CD14-positive monocyte (primary cell): ENCODE measurements at regions not wholly inside any gene's neighbourhood (a gene's known extent, or its start where the extent isn't known, plus 50 kb on each side); places are given as distances from the start of the nearest gene placed in this dataset.
A peak's percentile ranks its signal among the peaks of the same experiment; 100 is the strongest.

ENCODE experiments used
- DNase-seq, 3 donors: peaks; one replicate each; pipeline ENCODE4 v3.0.0-alpha.2; 2011 to 2022
- H2AFZ ChIP-seq: 2 replicates; pipeline ENCODE4 v1.6.0; 2012; ENCODE audit warnings: mild to moderate bottlenecking, low read depth, low read length, inconsistent platforms; ENCODE audit not compliant: insufficient read depth, poor library complexity, severe bottlenecking
- H3K27ac ChIP-seq, 2 donors: 1 replicate in 1 of 2; 2 replicates in 1 of 2; pipeline ENCODE4 v1.5.1; 2012 to 2013; ENCODE audit warnings: low read length in 2 of 2, control low read depth in 1 of 2, inconsistent platforms in 1 of 2, low read depth in 1 of 2, mild to moderate bottlenecking in 1 of 2
- H3K27me3 ChIP-seq, 2 donors: one replicate each; pipeline versions ENCODE4 v1.6.0 to v1.6.1; 2011 to 2013; ENCODE audit warnings: low read length in 2 of 2; ENCODE audit not compliant: control insufficient read depth in 2 of 2, insufficient read depth in 2 of 2
- H3K36me3 ChIP-seq, 2 donors: replicated peaks in 1 of 2; 1 replicate in 1 of 2; 2 replicates in 1 of 2; pipeline versions ENCODE4 v1.5.1 to v1.6.1; 2012 to 2013; ENCODE audit warnings: low read length in 2 of 2, control low read depth in 1 of 2, inconsistent platforms in 1 of 2, mild to moderate bottlenecking in 1 of 2; ENCODE audit not compliant: insufficient read depth in 2 of 2, control insufficient read depth in 1 of 2
- H3K4me1 ChIP-seq, 2 donors: 1 replicate in 1 of 2; 2 replicates in 1 of 2; pipeline versions ENCODE4 v1.5.1 to v1.6.1; 2012 to 2013; ENCODE audit warnings: low read length in 2 of 2, control low read depth in 1 of 2, inconsistent platforms in 1 of 2, mild to moderate bottlenecking in 1 of 2, moderate library complexity in 1 of 2; ENCODE audit not compliant: insufficient read depth in 2 of 2, control insufficient read depth in 1 of 2
- H3K4me2 ChIP-seq: replicated peaks from 2 replicates; pipeline ENCODE3; 2012; ENCODE audit warnings: low read length, moderate library complexity, mild to moderate bottlenecking; ENCODE audit not compliant: poor library complexity, severe bottlenecking; ENCODE audit errors: extremely low read depth
- H3K4me3 ChIP-seq, 3 experiments: fragments of 200-600 bp in 1 of 3; sonication (generic) in 1 of 3; replicated peaks in 1 of 3; 1 replicate in 2 of 3; 2 replicates in 1 of 3; pipeline ENCODE4 v1.5.1; 2011 to 2013; ENCODE audit warnings: low read length in 3 of 3, mild to moderate bottlenecking in 3 of 3, control low read depth in 2 of 3, low read depth in 2 of 3, inconsistent platforms in 1 of 3, moderate library complexity in 1 of 3
- H3K79me2 ChIP-seq: 2 replicates; pipeline ENCODE4 v1.6.0; 2012; ENCODE audit warnings: mild to moderate bottlenecking, control low read depth, inconsistent platforms, low read length, moderate library complexity; ENCODE audit not compliant: insufficient read depth
- H3K9ac ChIP-seq: 2 replicates; pipeline ENCODE4 v1.6.0; 2017; ENCODE audit warnings: low read length, mild to moderate bottlenecking; ENCODE audit not compliant: insufficient read depth, poor library complexity, severe bottlenecking
- H3K9me3 ChIP-seq, 2 donors: replicated peaks in 1 of 2; 1 replicate in 1 of 2; 2 replicates in 1 of 2; pipeline versions ENCODE4 v1.5.1 to v1.6.1; 2012 to 2013; ENCODE audit warnings: low read length in 2 of 2, control low read depth in 1 of 2; ENCODE audit not compliant: control insufficient read depth in 1 of 2, insufficient read depth in 1 of 2
- H4K20me1 ChIP-seq: 2 replicates; pipeline ENCODE4 v1.6.0; 2012; ENCODE audit warnings: mild to moderate bottlenecking, low read length, control low read depth, moderate library complexity; ENCODE audit not compliant: insufficient read depth
- H3K27ac Mint-ChIP-seq, 7 donors: one replicate each; pipeline ENCODE4 v1.8.0; 2020; ENCODE audit warnings: mild to moderate bottlenecking in 7 of 7, mixed read lengths in 7 of 7, moderate library complexity in 6 of 7, inconsistent platforms in 2 of 7
- H3K27me3 Mint-ChIP-seq, 3 donors: one replicate each; pipeline ENCODE4 v1.8.0; 2021 to 2022; ENCODE audit warnings: low read depth in 3 of 3, mild to moderate bottlenecking in 3 of 3, mixed read lengths in 3 of 3, moderate library complexity in 3 of 3, inconsistent platforms in 1 of 3
- H3K36me3 Mint-ChIP-seq, 2 donors: one replicate each; pipeline ENCODE4 v1.8.0; 2020; ENCODE audit warnings: mixed read lengths in 2 of 2, inconsistent platforms in 1 of 2, mild to moderate bottlenecking in 1 of 2
- H3K4me1 Mint-ChIP-seq: one replicate; pipeline ENCODE4 v1.8.0; 2020; ENCODE audit warnings: mild to moderate bottlenecking, mixed read lengths
- H3K4me3 Mint-ChIP-seq, 2 donors: one replicate each; pipeline ENCODE4 v1.8.0; 2020; ENCODE audit warnings: mild to moderate bottlenecking in 2 of 2, mixed read lengths in 2 of 2, moderate library complexity in 1 of 2
- H3K9me3 Mint-ChIP-seq, 7 donors: one replicate each; pipeline ENCODE4 v1.8.0; 2020 to 2022; ENCODE audit warnings: mixed read lengths in 7 of 7, mild to moderate bottlenecking in 6 of 7, moderate library complexity in 6 of 7, inconsistent platforms in 2 of 7
- CTCF ChIP-seq: fragments of 200-600 bp; IDR thresholded peaks from one replicate; pipeline ENCODE4 v1.8.0; 2022; ENCODE audit warnings: antibody characterized with exemption, mild to moderate bottlenecking
- WGBS: methylation state at CpG from one replicate; pipeline ENCODE4 v1.1.5; 2013; ENCODE audit warnings: missing lambda C conversion rate; ENCODE audit not compliant: insufficient coverage; 5-methylcytosine and 5-hydroxymethylcytosine counted together
- intact Hi-C, 2 donors: fragments of 100-400 bp; cut with micrococcal nuclease; formaldehyde crosslinking; loops; one replicate each; pipeline versions ENCODE4 v1.15.0 to v1.15.1; 2023

GRCh38 chr6:137334884-137335283 is 115.7 kb upstream of the IFNGR1 start:
- DNase-seq, result no peak
- Mint-ChIP-seq H3K4me3 (no peak overlapping the region), H3K9me3 (no peaks in the 10 kb centered on the region), H3K36me3 (no peaks in the 10 kb centered on the region), H3K27me3 (peaks cover 9 to 15% (median 13%) of the 10 kb centered on the region in 3 donors), H3K27ac (no peak overlapping the region), H3K4me1 (no peaks in the 10 kb centered on the region)
- H3K36me3 ChIP-seq, result no peaks in the 10 kb centered on the region
- H4K20me1 ChIP-seq, result no peaks in the 10 kb centered on the region
- no peak overlapping the region for H3K4me2 ChIP-seq
- TF ChIP-seq CTCF, result no peak
- no peaks in the 10 kb centered on the region for H3K9me3 ChIP-seq
- H3K27me3 ChIP-seq, result peaks cover 6% of the 10 kb centered on the region in 2 donors
- intact Hi-C loops, result no loop called here
- H2AFZ ChIP-seq, result no peak overlapping the region
- no peak overlapping the region for H3K9ac ChIP-seq
- H3K27ac ChIP-seq, result no peak overlapping the region
- H3K4me3 ChIP-seq, result no peak overlapping the region
- H3K79me2 ChIP-seq, result no peaks in the 10 kb centered on the region
- H3K4me1 ChIP-seq, result no peaks in the 10 kb centered on the region
- 90% methylated on average over 2 of the region's 3 CpGs for WGBS

GRCh38 chr6:137334094-137334493 is 114.9 kb upstream of the IFNGR1 start:
- Mint-ChIP-seq H3K27me3 (peaks cover 9 to 15% (median 15%) of the 10 kb centered on the region in 3 donors), H3K9me3 (no peaks in the 10 kb centered on the region), H3K4me1 (no peaks in the 10 kb centered on the region), H3K27ac (no peak overlapping the region), H3K36me3 (no peaks in the 10 kb centered on the region), H3K4me3 (peak overlapping the region in 1 of 2 donors; percentile 43)
- intact Hi-C loops, result no loop called here
- 100% methylated on average over 4 of the region's 5 CpGs for WGBS
- no peak overlapping the region for H3K27ac ChIP-seq
- H3K27me3 ChIP-seq, result peaks cover 6% of the 10 kb centered on the region in 2 donors
- no peaks in the 10 kb centered on the region for H4K20me1 ChIP-seq
- no peak for TF ChIP-seq CTCF
- no peaks in the 10 kb centered on the region for H3K36me3 ChIP-seq
- no peak for DNase-seq
- no peak overlapping the region for H3K9ac ChIP-seq
- H3K4me1 ChIP-seq, result no peaks in the 10 kb centered on the region
- no peak overlapping the region for H3K4me3 ChIP-seq
- no peak overlapping the region for H3K4me2 ChIP-seq
- no peaks in the 10 kb centered on the region for H3K9me3 ChIP-seq
- H3K79me2 ChIP-seq, result no peaks in the 10 kb centered on the region
- H2AFZ ChIP-seq, result no peak overlapping the region
